ENCODE measurements at regions not wholly inside any gene's neighbourhood (a gene's known extent, or its start where the extent isn't known, plus 50 kb on each side); places are given as distances from the start of the nearest gene placed in this dataset.
"Not testable (repeated sequence)": the region's sequence is repeated elsewhere in the genome, so short reads cannot be mapped to it uniquely, and the experiment has no call there.

DNA sequence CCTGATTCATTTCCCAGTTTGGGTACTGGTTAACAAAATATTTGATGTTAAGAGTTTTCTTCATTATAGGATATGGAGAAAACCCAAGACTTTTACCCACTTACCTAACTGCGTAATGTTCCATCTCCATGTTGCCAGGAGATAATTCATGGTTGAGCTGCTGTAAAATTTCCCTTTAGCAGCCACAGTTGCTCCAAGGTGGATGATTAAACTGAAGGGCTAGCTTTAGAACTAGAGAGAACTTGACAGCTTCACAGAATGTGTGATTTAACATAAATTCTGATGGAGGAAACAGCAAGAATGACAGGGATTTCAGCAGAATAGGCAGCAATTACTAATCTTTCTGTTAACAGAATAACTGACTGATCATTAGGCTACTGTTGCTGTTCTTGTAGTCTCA lies 236.1 kb downstream of the MEF2C start:
- Histone ChIP-seq H3K27me3 (peaks cover 0 to 16% of the 10 kb centered on the region in 2 donors), H3K27ac (no peak overlapping the region), H3K4me3 (no peak overlapping the region), H3K4me1 (no peaks in the 10 kb centered on the region), H3K9me3 (no peaks in the 10 kb centered on the region), H3K36me3 (no peaks in the 10 kb centered on the region)
- no peak for DNase-seq (ENCODE audit: low spot score in 2 of 2)
- intact Hi-C loops (cut with DNase I; ENCODE audit: low total_unique reads) = no loop called here
- TF ChIP-seq POLR2AphosphoS5 (IDR thresholded peaks at IDR 0.05) = no peak
- no peak for TF ChIP-seq POLR2A (IDR thresholded peaks at IDR 0.05)
- TF ChIP-seq, protein P1, sequence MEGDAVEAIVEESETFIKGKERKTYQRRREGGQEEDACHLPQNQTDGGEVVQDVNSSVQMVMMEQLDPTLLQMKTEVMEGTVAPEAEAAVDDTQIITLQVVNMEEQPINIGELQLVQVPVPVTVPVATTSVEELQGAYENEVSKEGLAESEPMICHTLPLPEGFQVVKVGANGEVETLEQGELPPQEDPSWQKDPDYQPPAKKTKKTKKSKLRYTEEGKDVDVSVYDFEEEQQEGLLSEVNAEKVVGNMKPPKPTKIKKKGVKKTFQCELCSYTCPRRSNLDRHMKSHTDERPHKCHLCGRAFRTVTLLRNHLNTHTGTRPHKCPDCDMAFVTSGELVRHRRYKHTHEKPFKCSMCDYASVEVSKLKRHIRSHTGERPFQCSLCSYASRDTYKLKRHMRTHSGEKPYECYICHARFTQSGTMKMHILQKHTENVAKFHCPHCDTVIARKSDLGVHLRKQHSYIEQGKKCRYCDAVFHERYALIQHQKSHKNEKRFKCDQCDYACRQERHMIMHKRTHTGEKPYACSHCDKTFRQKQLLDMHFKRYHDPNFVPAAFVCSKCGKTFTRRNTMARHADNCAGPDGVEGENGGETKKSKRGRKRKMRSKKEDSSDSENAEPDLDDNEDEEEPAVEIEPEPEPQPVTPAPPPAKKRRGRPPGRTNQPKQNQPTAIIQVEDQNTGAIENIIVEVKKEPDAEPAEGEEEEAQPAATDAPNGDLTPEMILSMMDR (IDR thresholded peaks at IDR 0.05) = no peak

DNA sequence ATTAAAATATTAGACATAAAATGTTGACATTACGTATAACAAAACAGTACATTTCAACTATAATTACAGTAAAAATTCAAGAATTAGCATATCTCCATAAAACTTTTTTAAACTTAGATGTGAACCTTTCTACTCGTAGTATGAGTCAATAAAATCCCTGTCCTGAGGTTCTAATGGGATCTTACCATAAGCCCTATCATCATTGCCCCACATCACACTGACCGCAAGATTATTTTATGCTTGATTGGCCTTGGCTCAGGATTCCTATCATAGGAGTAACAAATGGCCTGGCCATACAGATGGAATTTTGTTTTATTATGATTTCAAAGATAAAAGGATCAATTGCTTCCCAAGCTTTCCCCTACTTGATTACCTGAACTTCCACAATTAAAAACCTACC lies 238.3 kb downstream of the MEF2C start:
- H3K36me3 ChIP-seq = no peaks in the 10 kb centered on the region
- H3K9me3 ChIP-seq = no peaks in the 10 kb centered on the region
- H3K27ac ChIP-seq = no peak overlapping the region
- peaks cover 0 to 13% of the 10 kb centered on the region in 2 donors for H3K27me3 ChIP-seq
- H3K4me1 ChIP-seq = no peaks in the 10 kb centered on the region
- no peak overlapping the region for H3K4me3 ChIP-seq
- intact Hi-C loops (cut with DNase I; ENCODE audit: low total_unique reads) = no loop called here
- DNase-seq (ENCODE audit: low spot score in 2 of 2) = no peak
- no peak for TF ChIP-seq POLR2AphosphoS5 (IDR thresholded peaks at IDR 0.05)
- no peak for TF ChIP-seq POLR2A (IDR thresholded peaks at IDR 0.05)
- TF ChIP-seq, protein P1 (IDR thresholded peaks at IDR 0.05) = no peak

DNA sequence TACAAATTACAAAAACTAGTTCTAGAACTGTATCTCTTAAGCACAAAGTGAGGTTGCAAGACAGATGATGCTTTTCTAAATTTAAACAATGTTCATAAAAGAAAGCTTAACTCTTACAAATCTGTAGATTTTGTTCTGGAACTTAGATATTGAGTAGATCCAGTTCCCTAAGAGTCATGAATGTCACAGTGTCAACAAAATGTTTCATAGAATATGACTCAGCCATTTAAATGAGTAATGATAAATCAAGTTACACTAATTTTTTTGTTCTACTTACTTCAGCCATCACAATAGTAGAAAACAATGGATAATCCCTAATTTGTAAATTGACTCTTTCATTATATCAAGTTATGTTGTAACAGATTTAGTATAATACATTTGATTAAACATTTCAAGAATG lies 239.7 kb downstream of the MEF2C start:
- TF ChIP-seq POLR2A (IDR thresholded peaks at IDR 0.05) (no peak), POLR2AphosphoS5 (IDR thresholded peaks at IDR 0.05) (no peak)
- TF ChIP-seq, protein P1 (IDR thresholded peaks at IDR 0.05) = no peak
- H3K4me1 ChIP-seq = no peaks in the 10 kb centered on the region
- H3K9me3 ChIP-seq = no peaks in the 10 kb centered on the region
- no peaks in the 10 kb centered on the region for H3K36me3 ChIP-seq
- peaks cover 0 to 9% of the 10 kb centered on the region in 2 donors for H3K27me3 ChIP-seq
- intact Hi-C loops (cut with DNase I; ENCODE audit: low total_unique reads) = no loop called here
- no peak for DNase-seq (ENCODE audit: low spot score in 2 of 2)
- no peak overlapping the region for H3K4me3 ChIP-seq
- H3K27ac ChIP-seq = no peak overlapping the region

DNA sequence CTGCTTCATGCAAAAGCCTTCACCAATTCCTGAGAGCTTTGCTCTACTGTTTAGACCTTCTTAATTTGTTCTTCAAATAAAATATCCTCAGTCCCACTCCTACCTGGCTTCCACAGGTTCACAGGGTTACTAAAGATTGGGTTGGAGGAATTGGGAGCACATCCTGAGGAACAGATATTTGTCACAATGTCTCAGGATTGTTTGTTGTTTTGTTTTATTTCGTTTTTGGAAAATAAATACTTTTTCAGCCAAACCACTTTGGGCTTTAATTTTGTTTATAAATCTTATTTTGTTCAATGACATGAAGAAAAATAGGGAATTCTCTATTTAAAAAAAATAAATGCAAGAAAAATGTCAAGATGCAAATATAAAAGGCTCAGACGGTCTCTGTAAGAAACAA lies 249.0 kb downstream of the MEF2C start:
- Histone ChIP-seq H3K9me3 (no peaks in the 10 kb centered on the region), H3K4me3 (no peak overlapping the region), H3K36me3 (no peaks in the 10 kb centered on the region), H3K4me1 (no peaks in the 10 kb centered on the region), H3K27ac (no peak overlapping the region), H3K27me3 (peaks cover 0 to 4% of the 10 kb centered on the region in 2 donors)
- intact Hi-C loops (cut with DNase I; ENCODE audit: low total_unique reads) = no loop called here
- TF ChIP-seq POLR2A (IDR thresholded peaks at IDR 0.05) (no peak), POLR2AphosphoS5 (IDR thresholded peaks at IDR 0.05) (no peak)
- TF ChIP-seq, protein P1 (IDR thresholded peaks at IDR 0.05) = no peak
- DNase-seq (ENCODE audit: low spot score in 2 of 2) = no peak

DNA sequence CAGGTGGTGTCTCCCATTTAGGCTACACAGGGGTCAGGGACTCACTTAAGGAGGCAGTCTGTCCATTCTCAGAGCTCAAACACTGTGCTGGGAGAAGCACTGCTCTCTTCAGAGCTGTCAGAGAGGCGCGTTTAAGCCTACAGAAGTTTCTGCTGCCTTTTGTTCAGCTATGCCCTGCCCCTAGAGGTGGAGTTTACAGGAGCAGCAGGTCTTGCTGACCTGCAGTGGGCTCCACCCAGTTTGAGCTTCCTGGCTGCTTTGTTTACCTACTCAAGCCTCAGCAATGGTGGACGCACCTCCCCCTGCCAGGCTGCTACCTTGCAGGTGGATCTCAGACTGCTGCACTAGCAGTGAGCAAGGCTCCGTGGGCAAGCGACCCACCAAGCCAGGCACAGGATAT lies 260.1 kb downstream of the MEF2C start:
- H3K36me3 ChIP-seq; H3K4me1 ChIP-seq; intact Hi-C loops (cut with DNase I; ENCODE audit: low total_unique reads); H3K27me3 ChIP-seq; DNase-seq (ENCODE audit: low spot score in 2 of 2); H3K27ac ChIP-seq; H3K4me3 ChIP-seq: not testable (repeated sequence)
- H3K9me3 ChIP-seq = peaks cover 9 to 24% of the 10 kb centered on the region in 2 donors

DNA sequence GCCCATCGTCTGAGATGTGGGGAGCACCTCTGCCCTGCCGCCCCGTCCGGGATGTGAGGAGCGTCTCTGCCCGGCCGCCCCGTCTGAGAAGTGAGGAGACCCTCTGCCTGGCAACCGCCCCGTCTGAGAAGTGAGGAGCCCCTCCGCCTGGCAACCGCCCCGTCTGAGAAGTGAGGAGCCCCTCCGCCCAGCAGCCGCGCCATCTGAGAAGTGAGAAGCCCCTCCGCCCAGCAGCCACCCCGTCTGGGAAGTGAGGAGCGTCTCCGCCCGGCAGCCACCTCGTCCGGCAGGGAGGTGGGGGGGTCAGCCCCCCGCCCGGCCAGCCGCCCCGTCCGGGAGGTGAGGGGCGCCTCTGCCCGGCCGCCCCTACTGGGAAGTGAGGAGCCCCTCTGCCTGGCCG lies 267.2 kb downstream of the MEF2C start:
- H3K4me1 ChIP-seq; H3K36me3 ChIP-seq; H3K27ac ChIP-seq; DNase-seq (ENCODE audit: low spot score in 2 of 2); intact Hi-C loops (cut with DNase I; ENCODE audit: low total_unique reads); H3K4me3 ChIP-seq; H3K27me3 ChIP-seq: not testable (repeated sequence)
- peaks cover 3 to 15% of the 10 kb centered on the region in 2 donors for H3K9me3 ChIP-seq

Measured in breast epithelium (tissue), 4 donors.